Choroid plexus epithelial cell (primary cell): ENCODE measurements at regions not wholly inside any gene's neighbourhood (a gene's known extent, or its start where the extent isn't known, plus 50 kb on each side); places are given as distances from the start of the nearest gene placed in this dataset.
A peak's percentile ranks its signal among the peaks of the same experiment; 100 is the strongest.

ENCODE experiments used
- DNase-seq: peaks from one replicate; pipeline ENCODE4 v3.0.0-alpha.2; 2010; ENCODE audit warnings: low read depth
- H3K4me3 ChIP-seq: 2 replicates; pipeline ENCODE4 v1.5.1; 2011; ENCODE audit warnings: low read depth, mild to moderate bottlenecking, control low read depth, low read length, moderate library complexity
- CTCF ChIP-seq: conservative IDR thresholded peaks from 2 replicates; pipeline ENCODE4 v1.5.1; 2011; ENCODE audit warnings: low read depth, mild to moderate bottlenecking, control low read depth, inconsistent platforms, low read length, moderate library complexity

- no peak for DNase-seq
- no peak for TF ChIP-seq CTCF
These were observed 566.0 kb upstream of the USP15 start for GRCh38 chr12:61694214-61694613.

GRCh38 chr12:61701471-61701870, 558.7 kb upstream of the USP15 start:
- no peak for TF ChIP-seq CTCF
- no peak for DNase-seq
- H3K4me3 ChIP-seq, result no peak overlapping the region

More at GRCh38 chr12:61694214-61694613, 566.0 kb upstream of the USP15 start:
- no peak overlapping the region for H3K4me3 ChIP-seq

- DNase-seq, result no peak
- H3K4me3 ChIP-seq, result no peak overlapping the region
- no peak for TF ChIP-seq CTCF
These were observed 553.4 kb upstream of the USP15 start for GRCh38 chr12:61706783-61707182.

DNA sequence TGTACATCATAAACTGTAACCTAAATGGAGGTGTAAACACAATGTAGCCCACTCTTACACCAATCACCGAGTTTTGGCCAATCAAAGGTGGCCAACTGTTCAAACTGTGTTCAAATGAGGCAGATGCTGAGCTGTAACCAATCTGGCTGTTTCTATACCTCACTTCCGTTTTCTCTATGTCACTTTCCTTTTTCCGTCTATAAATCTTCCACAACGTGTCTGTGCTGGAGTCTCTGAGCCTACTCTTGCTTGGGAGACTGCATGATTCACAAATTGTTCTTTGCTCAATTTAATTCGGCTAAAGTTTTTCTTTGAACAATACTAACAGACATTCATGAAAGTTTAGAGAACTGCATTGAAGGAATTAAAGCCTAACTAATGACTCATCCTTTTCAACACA, 547.1 kb upstream of the USP15 start:
- DNase-seq, result no peak
- no peak for TF ChIP-seq CTCF
- H3K4me3 ChIP-seq, result no peak overlapping the region

DNA sequence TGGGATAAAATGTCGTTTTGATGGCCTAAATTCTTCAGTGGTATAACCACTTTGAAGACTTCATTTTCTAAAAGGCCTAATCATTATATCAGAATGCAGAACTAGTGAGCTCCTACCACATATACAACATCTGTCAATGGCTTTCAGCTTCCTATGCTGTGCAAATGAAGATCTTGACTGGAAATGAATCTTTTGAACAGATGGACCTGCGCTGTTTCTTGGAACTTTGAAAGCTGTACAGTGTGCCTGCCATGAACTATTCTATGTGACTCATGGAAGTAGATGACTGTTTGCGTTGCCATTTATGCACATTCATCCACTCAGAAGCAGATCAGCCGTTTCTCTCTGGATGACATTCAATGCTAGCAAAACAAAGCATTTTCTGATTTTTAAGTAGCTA, 542.2 kb upstream of the USP15 start:
- no peak overlapping the region for H3K4me3 ChIP-seq
- TF ChIP-seq CTCF, result no peak
- DNase-seq, result no peak

- TF ChIP-seq CTCF, result no peak
- no peak overlapping the region for H3K4me3 ChIP-seq
- DNase-seq, result no peak
These were observed 520.3 kb upstream of the USP15 start for GRCh38 chr12:61739925-61740324.

- peak; percentile 8 for DNase-seq
- TF ChIP-seq CTCF, result no peak
- no peak overlapping the region for H3K4me3 ChIP-seq
These were observed 509.6 kb upstream of the USP15 start for GRCh38 chr12:61750604-61751003.
